HEK293 (cell line): ENCODE measurements at regions not wholly inside any gene's neighbourhood (a gene's known extent, or its start where the extent isn't known, plus 50 kb on each side); places are given as distances from the start of the nearest gene placed in this dataset.
"Not testable (repeated sequence)": the region's sequence is repeated elsewhere in the genome, so short reads cannot be mapped to it uniquely, and the experiment has no call there.

Experiments used
- CTCF ChIA-PET: fragments of 350-600 bp; formaldehyde crosslinking; extraction: SDS; loops from one replicate; lab custom pipeline; 2021; ENCODE audit warnings: antibody characterized with exemption; lab: Yijun Ruan, JAX
- POLR2A ChIA-PET: fragments of 300-600 bp; formaldehyde crosslinking; extraction: SDS; loops from one replicate; lab custom pipeline; 2020; ENCODE audit warnings: antibody characterized with exemption, inconsistent platforms; lab: Yijun Ruan, JAX
- H3K27ac ChIP-seq: fragments of 200-500 bp; sonication (Bioruptor generic); 2 replicates; pipeline ENCODE4 v1.5.1; 2014; ENCODE audit warnings: low read depth, low read length, control low read depth, inconsistent platforms; ENCODE audit errors: extremely low read depth
- H3K36me3 ChIP-seq, 2 experiments: fragments of 200-500 bp in 1 of 2; sonication (Bioruptor generic) in 1 of 2; 1 replicate in 1 of 2; 2 replicates in 1 of 2; pipeline ENCODE4 v1.5.1; 2014 to 2017; ENCODE audit warnings: inconsistent platforms in 2 of 2, low read length in 2 of 2; ENCODE audit not compliant: control insufficient read depth in 2 of 2, insufficient read depth in 1 of 2
- H3K4me1 ChIP-seq: fragments of 200-500 bp; sonication (Bioruptor generic); 2 replicates; pipeline ENCODE4 v1.5.1; 2014; ENCODE audit warnings: mild to moderate bottlenecking, low read length, inconsistent platforms; ENCODE audit not compliant: control insufficient read depth, insufficient read depth
- H3K4me3 ChIP-seq: 2 replicates; pipeline ENCODE4 v1.5.1; 2011; ENCODE audit warnings: low read depth, mild to moderate bottlenecking, control low read depth, low read length, moderate library complexity
- H3K9me3 ChIP-seq: fragments of 200-500 bp; sonication (Bioruptor generic); 2 replicates; pipeline ENCODE4 v1.5.1; 2014; ENCODE audit warnings: low read depth, low read length, inconsistent platforms; ENCODE audit not compliant: control insufficient read depth, insufficient read depth
- IKZF3 ChIP-seq: fragments of 450-650 bp; IDR thresholded peaks from 2 replicates; pipeline ENCODE4 v1.5.0; 2018; ENCODE audit warnings: missing biosample characterization, mild to moderate bottlenecking, missing genetic modification characterization, moderate library complexity
- SP3 ChIP-seq: fragments of 450-650 bp; formaldehyde crosslinking; IDR thresholded peaks from 2 replicates; pipeline ENCODE4 v1.5.1; 2016; ENCODE audit warnings: missing biosample characterization, missing genetic modification characterization
- TCF7L2 ChIP-seq: IDR thresholded peaks from 2 replicates; pipeline ENCODE4 v1.6.1; 2011; ENCODE audit warnings: low read depth, mild to moderate bottlenecking, inconsistent platforms, low read length, moderate library complexity, borderline replicate concordance
- ZFP69B ChIP-seq: fragments of 450-650 bp; formaldehyde crosslinking; IDR thresholded peaks from 2 replicates; pipeline ENCODE4 v1.5.1; 2016; ENCODE audit warnings: missing biosample characterization, missing genetic modification characterization
- ZNF121 ChIP-seq: fragments of 450-650 bp; formaldehyde crosslinking; IDR thresholded peaks from 2 replicates; pipeline ENCODE4 v1.5.1; 2016; ENCODE audit warnings: missing biosample characterization, missing genetic modification characterization
- ZNF2 ChIP-seq: fragments of 450-650 bp; formaldehyde crosslinking; IDR thresholded peaks from 2 replicates; pipeline ENCODE4 v1.5.1; 2016; ENCODE audit warnings: missing biosample characterization, missing genetic modification characterization
- ZNF449 ChIP-seq: fragments of 450-650 bp; formaldehyde crosslinking; IDR thresholded peaks from 2 replicates; pipeline ENCODE4 v1.5.1; 2017; ENCODE audit warnings: missing biosample characterization, mild to moderate bottlenecking, missing genetic modification characterization, moderate library complexity
- ZNF571 ChIP-seq: fragments of 450-650 bp; formaldehyde crosslinking; IDR thresholded peaks from 2 replicates; pipeline ENCODE4 v1.5.0; 2017; ENCODE audit warnings: missing biosample characterization, missing genetic modification characterization
- ZNF692 ChIP-seq: fragments of 450-650 bp; formaldehyde crosslinking; IDR thresholded peaks from 2 replicates; pipeline ENCODE4 v1.5.1; 2016; ENCODE audit warnings: missing biosample characterization, missing genetic modification characterization
- ZNF830 ChIP-seq: fragments of 450-650 bp; IDR thresholded peaks from 2 replicates; pipeline ENCODE4 v1.5.0; 2018; ENCODE audit warnings: missing biosample characterization, missing genetic modification characterization, low read depth, mild to moderate bottlenecking, moderate library complexity
- ZSCAN30 ChIP-seq: fragments of 450-650 bp; IDR thresholded peaks from 2 replicates; pipeline ENCODE4 v1.5.1; 2018; ENCODE audit warnings: missing biosample characterization, mild to moderate bottlenecking, missing genetic modification characterization, moderate library complexity
- ZXDB ChIP-seq: fragments of 450-650 bp; formaldehyde crosslinking; IDR thresholded peaks from 2 replicates; pipeline ENCODE4 v1.5.1; 2016; ENCODE audit warnings: missing biosample characterization, missing genetic modification characterization

GRCh38 chr6:97969065-97969464 lies 686.0 kb upstream of the MMS22L start (continued):
- TF ChIP-seq ZXDB = no peak
- no peak for TF ChIP-seq TCF7L2

- H3K9me3 ChIP-seq = no peaks in the 10 kb centered on the region
- POLR2A ChIA-PET = no interaction called here
- no peak for TF ChIP-seq ZNF449 (tag by site-specific recombination)
- TF ChIP-seq ZNF121 = no peak
- TF ChIP-seq ZSCAN30 (tag by site-specific recombination) = no peak
- TF ChIP-seq, all 188 proteins: peak for 0
- H3K36me3 ChIP-seq = no peaks in the 10 kb centered on the region
- no peak overlapping the region for H3K4me3 ChIP-seq
- no peaks in the 10 kb centered on the region for H3K4me1 ChIP-seq
- CTCF ChIA-PET = interaction anchor here (1.0 to 1.4 kb wide), 2 partner anchors 8 to 9 kb away, joined by 4 to 5 read pairs; no protein-coding TSS in a partner anchor
- H3K27ac ChIP-seq = no peak overlapping the region
Observed at GRCh38 chr6:97977084-97977483, 694.1 kb upstream of the MMS22L start.

GRCh38 chr6:97978855-97979271 lies 695.8 kb upstream of the MMS22L start:
- H3K4me1 ChIP-seq = no peaks in the 10 kb centered on the region
- POLR2A ChIA-PET = no interaction called here
- no peaks in the 10 kb centered on the region for H3K9me3 ChIP-seq
- no peak overlapping the region for H3K27ac ChIP-seq
- TF ChIP-seq SP3 (peak; percentile 75), ZNF692 (tag by site-specific recombination) (no peak), ZNF2 (tag by site-specific recombination) (no peak)
- TF ChIP-seq, all 188 proteins: peak for 1
- CTCF ChIA-PET = no interaction called here
- no peak overlapping the region for H3K4me3 ChIP-seq
- H3K36me3 ChIP-seq = no peaks in the 10 kb centered on the region

- CTCF ChIA-PET, POLR2A ChIA-PET, H3K36me3 ChIP-seq, H3K4me1 ChIP-seq, H3K27ac ChIP-seq, H3K9me3 ChIP-seq, H3K4me3 ChIP-seq: not testable (repeated sequence)
Observed at GRCh38 chr6:97979285-97979684, 696.3 kb upstream of the MMS22L start.

- ChIA-PET CTCF (no interaction called here), POLR2A (no interaction called here)
- H3K4me1 ChIP-seq = no peaks in the 10 kb centered on the region
- H3K36me3 ChIP-seq = no peaks in the 10 kb centered on the region
- H3K27ac ChIP-seq = no peak overlapping the region
- H3K9me3 ChIP-seq = no peaks in the 10 kb centered on the region
- TF ChIP-seq IKZF3 (tag by site-specific recombination) = no peak
- TF ChIP-seq ZFP69B = no peak
- TF ChIP-seq ZNF830 (tag by site-specific recombination) = no peak
- no peak for TF ChIP-seq ZNF571 (tag by site-specific recombination)
- H3K4me3 ChIP-seq = no peak overlapping the region
Observed at GRCh38 chr6:97989451-97989850, 706.4 kb upstream of the MMS22L start.
